NCI-H748 (cell line): ENCODE measurements at regions not wholly inside any gene's neighbourhood (a gene's known extent, or its start where the extent isn't known, plus 50 kb on each side); places are given as distances from the start of the nearest gene placed in this dataset.
"Not testable (repeated sequence)": the region's sequence is repeated elsewhere in the genome, so short reads cannot be mapped to it uniquely, and the experiment has no call there.

Experiments used
- DNase-seq: peaks from one replicate; lab custom pipeline; 2025; ENCODE audit not compliant: unreplicated experiment; lab: John Stamatoyannopoulos, UW

- peak; percentile 76 for DNase-seq
Measured at GRCh38 chr2:175690113-175690837, 311.8 kb downstream of the LNPK start.

GRCh38 chr2:175688243-175688642 lies 313.8 kb downstream of the LNPK start:
- peak; percentile 28 for DNase-seq

- peak; percentile 83 for DNase-seq
Measured at GRCh38 chr2:175687465-175687864, 314.6 kb downstream of the LNPK start.

- no peak for DNase-seq
Measured at GRCh38 chr2:175686002-175686401, 316.1 kb downstream of the LNPK start.

GRCh38 chr2:175684466-175684865 lies 317.6 kb downstream of the LNPK start:
- no peak for DNase-seq

- DNase-seq: no peak
Measured at GRCh38 chr2:175679728-175680127, 322.3 kb downstream of the LNPK start.

- no peak for DNase-seq
Measured at GRCh38 chr2:175679231-175679630, 322.8 kb downstream of the LNPK start.

GRCh38 chr2:175677880-175678279 lies 324.2 kb downstream of the LNPK start:
- DNase-seq: no peak

- peak; percentile 8 for DNase-seq
Measured at GRCh38 chr2:175676813-175677212, 325.3 kb downstream of the LNPK start.

- not testable (repeated sequence) for DNase-seq
Measured at GRCh38 chr2:175668804-175669203, 333.3 kb downstream of the LNPK start.

GRCh38 chr2:175662335-175662734 lies 339.7 kb downstream of the LNPK start:
- no peak for DNase-seq

GRCh38 chr2:175648577-175649063 lies 353.4 kb downstream of the LNPK start:
- no peak for DNase-seq

GRCh38 chr2:175647058-175647457 lies 355.0 kb downstream of the LNPK start:
- DNase-seq: no peak

- DNase-seq: no peak
Measured at GRCh38 chr2:175640655-175641054, 361.4 kb downstream of the LNPK start.

- DNase-seq: peak; percentile 65
Measured at GRCh38 chr2:175633227-175633626, 368.8 kb downstream of the LNPK start.

GRCh38 chr2:175631245-175631623 lies 370.8 kb downstream of the LNPK start:
- DNase-seq: peak; percentile 19

- peak; percentile 78 for DNase-seq
Measured at GRCh38 chr2:175630280-175631244, 371.5 kb downstream of the LNPK start.

- no peak for DNase-seq
Measured at GRCh38 chr2:175628243-175628642, 373.8 kb downstream of the LNPK start.

GRCh38 chr2:175627405-175627804 lies 374.7 kb downstream of the LNPK start:
- no peak for DNase-seq

GRCh38 chr2:175626796-175627195 lies 375.3 kb downstream of the LNPK start:
- DNase-seq: no peak

GRCh38 chr2:175624785-175625184 lies 377.3 kb downstream of the LNPK start:
- no peak for DNase-seq

- no peak for DNase-seq
Measured at GRCh38 chr2:175624211-175624761, 377.8 kb downstream of the LNPK start.
